ENCODE measurements at regions not wholly inside any gene's neighbourhood (a gene's known extent, or its start where the extent isn't known, plus 50 kb on each side); places are given as distances from the start of the nearest gene placed in this dataset.

DNA sequence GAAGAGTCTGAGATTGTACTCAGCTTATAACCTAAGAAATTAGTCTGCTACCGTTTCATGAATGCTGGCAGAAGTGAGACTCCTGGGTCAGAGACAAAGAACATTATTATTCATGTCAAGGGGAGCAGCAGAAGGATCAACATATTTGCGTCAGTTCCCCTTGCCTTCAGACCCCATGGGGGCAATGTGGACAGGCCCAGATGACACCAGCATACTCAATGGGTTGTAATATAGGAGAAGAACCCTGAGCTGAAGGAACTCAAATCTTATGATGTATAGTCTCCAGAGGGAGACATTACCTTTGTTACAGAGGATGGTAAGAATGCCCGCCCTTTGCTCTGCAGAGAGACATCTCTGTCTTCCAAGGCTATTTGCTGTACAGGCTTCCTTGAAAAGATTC, 384.4 kb downstream of the EPM2A start (continued):
- TF ChIP-seq CHD7 (IDR thresholded peaks at IDR 0.05; ENCODE audit: insufficient replicate concordance, low read length) = no peak
- no peak for TF ChIP-seq KDM4A (IDR thresholded peaks at IDR 0.05; ENCODE audit: low read depth, low read length, severe bottlenecking)
- no peak for TF ChIP-seq CEBPB (IDR thresholded peaks at IDR 0.05; ENCODE audit: low read depth, low read length)
- TF ChIP-seq RBBP5 (IDR thresholded peaks at IDR 0.05; ENCODE audit: borderline replicate concordance, low read depth, low read length) = no peak
- no peak for TF ChIP-seq CHD1 (IDR thresholded peaks at IDR 0.05; ENCODE audit: low read depth, low read length)
- no peak for TF ChIP-seq NANOG (IDR thresholded peaks at IDR 0.05; ENCODE audit: insufficient read depth, low read depth, low read length, poor library complexity, severe bottlenecking)
- no peak for TF ChIP-seq JUN (IDR thresholded peaks at IDR 0.05; ENCODE audit: low read depth, low read length)
- TF ChIP-seq KDM1A (IDR thresholded peaks at IDR 0.05; ENCODE audit: borderline replicate concordance, low read length) = no peak
- no peak for TF ChIP-seq POLR2AphosphoS5 (IDR thresholded peaks at IDR 0.05; ENCODE audit: low read depth, low read length)

All from H1 (cell line).